Neural progenitor cell (in vitro differentiated cells): ENCODE measurements at regions not wholly inside any gene's neighbourhood (a gene's known extent, or its start where the extent isn't known, plus 50 kb on each side); places are given as distances from the start of the nearest gene placed in this dataset.

ENCODE experiments used
- DNase-seq: peaks from one replicate; pipeline ENCODE4 v3.0.0-alpha.2; 2016; ENCODE audit warnings: low spot score
- H2AFZ ChIP-seq: fragments of 200-600 bp; sonication (generic); replicated peaks from 2 replicates; pipeline ENCODE4 v1.6.1; 2016; ENCODE audit warnings: antibody characterized with exemption
- H3F3A ChIP-seq: fragments of 200-600 bp; sonication (generic); 2 replicates; pipeline ENCODE4 v1.6.1; 2016; ENCODE audit warnings: antibody characterized with exemption, low read depth
- H3K27ac ChIP-seq: fragments of 200-600 bp; sonication (generic); 2 replicates; pipeline ENCODE4 v1.5.1; 2016; ENCODE audit warnings: mild to moderate bottlenecking
- H3K27me3 ChIP-seq: fragments of 200-600 bp; sonication (generic); 2 replicates; pipeline ENCODE4 v1.6.1; 2016; ENCODE audit warnings: mild to moderate bottlenecking, moderate library complexity
- H3K36me3 ChIP-seq: fragments of 200-600 bp; sonication (generic); 2 replicates; pipeline ENCODE4 v1.5.1; 2016
- H3K4me1 ChIP-seq: fragments of 200-600 bp; sonication (generic); 2 replicates; pipeline ENCODE4 v1.6.1; 2016; ENCODE audit warnings: mixed run types
- H3K4me2 ChIP-seq: fragments of 200-600 bp; sonication (generic); 2 replicates; pipeline ENCODE4 v1.6.1; 2016
- H3K4me3 ChIP-seq: fragments of 200-600 bp; sonication (generic); 2 replicates; pipeline ENCODE4 v1.5.1; 2016
- H3K79me2 ChIP-seq: fragments of 200-600 bp; sonication (generic); 2 replicates; pipeline ENCODE4 v1.6.1; 2016; ENCODE audit warnings: low read depth
- H3K9ac ChIP-seq: fragments of 200-600 bp; sonication (generic); 2 replicates; pipeline ENCODE4 v1.6.1; 2016
- H3K9me3 ChIP-seq: fragments of 200-600 bp; sonication (generic); 2 replicates; pipeline ENCODE4 v1.5.1; 2016; ENCODE audit warnings: low read depth
- H4K20me1 ChIP-seq: fragments of 200-600 bp; sonication (generic); 2 replicates; pipeline ENCODE4 v1.6.1; 2016; ENCODE audit warnings: low read depth
- H3K27ac Mint-ChIP-seq: 3 replicates; pipeline ENCODE4 v1.8.0; 2021; ENCODE audit warnings: mixed read lengths
- H3K27me3 Mint-ChIP-seq: 2 replicates; pipeline ENCODE4 v1.8.0; 2022; ENCODE audit warnings: low read depth, mild to moderate bottlenecking, inconsistent platforms, moderate library complexity, mixed read lengths; ENCODE audit not compliant: insufficient read depth
- H3K36me3 Mint-ChIP-seq: 3 replicates; pipeline ENCODE4 v1.8.0; 2021; ENCODE audit warnings: mixed read lengths
- H3K4me1 Mint-ChIP-seq: 3 replicates; pipeline ENCODE4 v1.8.0; 2021; ENCODE audit warnings: mixed read lengths
- H3K4me3 Mint-ChIP-seq: 3 replicates; pipeline ENCODE4 v1.8.0; 2021; ENCODE audit warnings: mild to moderate bottlenecking, moderate library complexity, mixed read lengths
- H3K9me3 Mint-ChIP-seq: 3 replicates; pipeline ENCODE4 v1.8.0; 2020; ENCODE audit warnings: mixed read lengths
- EZH2 ChIP-seq: fragments of 200-600 bp; sonication (generic); IDR thresholded peaks from 2 replicates; pipeline ENCODE4 v1.6.1; 2017; ENCODE audit warnings: antibody characterized with exemption, mild to moderate bottlenecking, moderate library complexity
- EZH2phosphoT487 ChIP-seq: fragments of 200-600 bp; sonication (generic); IDR thresholded peaks from 2 replicates; pipeline ENCODE4 v1.6.1; 2017; ENCODE audit warnings: antibody characterized with exemption
- TF ChIP-seq, protein P1 (sequence below): fragments of 200-600 bp; sonication (generic); IDR thresholded peaks from 2 replicates; pipeline ENCODE4 v1.5.1; 2017; ENCODE audit warnings: antibody characterized with exemption, mild to moderate bottlenecking

GRCh38 chr2:188766471-188766856 lies 207.7 kb upstream of the COL3A1 start:
- H3K36me3 ChIP-seq, result no peaks in the 10 kb centered on the region
- no peaks in the 10 kb centered on the region for H3K4me1 Mint-ChIP-seq
- H3K4me2 ChIP-seq, result no peak overlapping the region
- H3K9me3 Mint-ChIP-seq, result no peaks in the 10 kb centered on the region
- no peaks in the 10 kb centered on the region for H3K27me3 Mint-ChIP-seq
- no peak overlapping the region for H3K27ac Mint-ChIP-seq
- H4K20me1 ChIP-seq, result no peaks in the 10 kb centered on the region
- TF ChIP-seq EZH2 (no peak), EZH2phosphoT487 (no peak)
- TF ChIP-seq, protein P1, sequence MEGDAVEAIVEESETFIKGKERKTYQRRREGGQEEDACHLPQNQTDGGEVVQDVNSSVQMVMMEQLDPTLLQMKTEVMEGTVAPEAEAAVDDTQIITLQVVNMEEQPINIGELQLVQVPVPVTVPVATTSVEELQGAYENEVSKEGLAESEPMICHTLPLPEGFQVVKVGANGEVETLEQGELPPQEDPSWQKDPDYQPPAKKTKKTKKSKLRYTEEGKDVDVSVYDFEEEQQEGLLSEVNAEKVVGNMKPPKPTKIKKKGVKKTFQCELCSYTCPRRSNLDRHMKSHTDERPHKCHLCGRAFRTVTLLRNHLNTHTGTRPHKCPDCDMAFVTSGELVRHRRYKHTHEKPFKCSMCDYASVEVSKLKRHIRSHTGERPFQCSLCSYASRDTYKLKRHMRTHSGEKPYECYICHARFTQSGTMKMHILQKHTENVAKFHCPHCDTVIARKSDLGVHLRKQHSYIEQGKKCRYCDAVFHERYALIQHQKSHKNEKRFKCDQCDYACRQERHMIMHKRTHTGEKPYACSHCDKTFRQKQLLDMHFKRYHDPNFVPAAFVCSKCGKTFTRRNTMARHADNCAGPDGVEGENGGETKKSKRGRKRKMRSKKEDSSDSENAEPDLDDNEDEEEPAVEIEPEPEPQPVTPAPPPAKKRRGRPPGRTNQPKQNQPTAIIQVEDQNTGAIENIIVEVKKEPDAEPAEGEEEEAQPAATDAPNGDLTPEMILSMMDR, result no peak
- no peak overlapping the region for H3K4me3 Mint-ChIP-seq
- no peak overlapping the region for H3K27ac ChIP-seq
- no peaks in the 10 kb centered on the region for H3K4me1 ChIP-seq
- H3K79me2 ChIP-seq, result no peaks in the 10 kb centered on the region
- no peaks in the 10 kb centered on the region for H3K9me3 ChIP-seq
- no peak for DNase-seq
- no peak overlapping the region for H3K4me3 ChIP-seq
- H3K27me3 ChIP-seq, result no peaks in the 10 kb centered on the region
- no peaks in the 10 kb centered on the region for H3K36me3 Mint-ChIP-seq
- H2AFZ ChIP-seq, result no peak overlapping the region
- H3F3A ChIP-seq, result no peaks in the 10 kb centered on the region
- H3K9ac ChIP-seq, result no peak overlapping the region

- no peak overlapping the region for H3K27ac Mint-ChIP-seq
- no peaks in the 10 kb centered on the region for H3K36me3 Mint-ChIP-seq
- Histone ChIP-seq H3K36me3 (no peaks in the 10 kb centered on the region), H3F3A (no peaks in the 10 kb centered on the region), H2AFZ (no peak overlapping the region), H3K4me2 (no peak overlapping the region), H3K4me1 (no peaks in the 10 kb centered on the region), H3K9me3 (no peaks in the 10 kb centered on the region), H3K27ac (no peak overlapping the region), H3K79me2 (no peaks in the 10 kb centered on the region), H3K4me3 (no peak overlapping the region), H3K9ac (no peak overlapping the region), H4K20me1 (no peaks in the 10 kb centered on the region), H3K27me3 (no peaks in the 10 kb centered on the region)
- no peaks in the 10 kb centered on the region for H3K4me1 Mint-ChIP-seq
- no peaks in the 10 kb centered on the region for H3K9me3 Mint-ChIP-seq
- no peak overlapping the region for H3K4me3 Mint-ChIP-seq
- TF ChIP-seq, protein P1, result no peak
- TF ChIP-seq EZH2 (no peak), EZH2phosphoT487 (no peak)
- H3K27me3 Mint-ChIP-seq, result no peaks in the 10 kb centered on the region
- no peak for DNase-seq
Observed at GRCh38 chr2:188767176-188767575, 207.0 kb upstream of the COL3A1 start.

DNA sequence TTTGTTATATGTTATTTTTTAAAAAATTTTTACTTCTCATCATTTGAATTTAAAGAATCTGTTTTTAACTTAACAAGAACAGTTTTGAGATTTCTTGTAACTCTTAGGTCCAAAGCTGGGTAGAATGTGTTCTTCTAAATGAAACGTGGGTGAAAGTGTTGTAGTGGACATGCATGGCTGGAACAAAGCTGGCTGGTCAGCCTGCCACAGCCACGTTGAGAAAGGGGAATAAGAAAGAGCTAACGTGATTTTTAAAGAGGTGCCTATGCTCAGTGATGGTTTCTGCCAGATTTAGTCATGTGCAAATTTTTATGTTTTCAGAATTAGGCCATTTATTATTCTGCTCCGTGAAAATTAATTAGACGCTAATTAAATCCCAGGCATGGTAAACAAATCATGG lies 203.9 kb upstream of the COL3A1 start:
- DNase-seq, result no peak
- Histone ChIP-seq H3K36me3 (no peaks in the 10 kb centered on the region), H3K79me2 (no peaks in the 10 kb centered on the region), H3K4me2 (no peak overlapping the region), H3K27me3 (no peaks in the 10 kb centered on the region), H3K4me3 (no peak overlapping the region), H4K20me1 (no peaks in the 10 kb centered on the region), H3K4me1 (no peaks in the 10 kb centered on the region), H3K9ac (no peak overlapping the region), H3F3A (no peaks in the 10 kb centered on the region), H3K9me3 (no peaks in the 10 kb centered on the region), H2AFZ (no peak overlapping the region), H3K27ac (no peak overlapping the region)
- Mint-ChIP-seq H3K27ac (no peak overlapping the region), H3K4me1 (no peaks in the 10 kb centered on the region), H3K9me3 (no peaks in the 10 kb centered on the region), H3K4me3 (no peak overlapping the region), H3K36me3 (no peaks in the 10 kb centered on the region), H3K27me3 (peaks cover 2% of the 10 kb centered on the region)
- TF ChIP-seq EZH2 (no peak), EZH2phosphoT487 (no peak)
- TF ChIP-seq, protein P1, result no peak

DNA sequence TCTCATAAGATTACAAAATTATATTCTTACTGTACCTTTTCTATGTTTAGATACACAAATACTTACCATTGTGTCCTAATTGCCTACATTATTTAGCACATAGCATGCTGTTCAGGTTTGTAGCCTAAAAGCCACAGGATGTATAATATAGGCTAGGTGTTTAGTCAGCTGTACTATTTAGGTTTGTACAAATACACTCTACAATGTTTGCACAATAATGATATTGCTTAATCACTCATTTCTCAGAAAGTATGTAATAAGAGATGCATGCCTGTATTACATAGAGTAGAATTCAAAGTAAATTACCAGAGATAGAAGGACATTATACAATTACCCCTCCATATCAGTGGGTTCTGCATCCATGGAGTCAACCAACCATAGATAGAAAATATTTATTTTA lies 201.1 kb upstream of the COL3A1 start:
- Histone ChIP-seq H3K27ac (no peak overlapping the region), H2AFZ (no peak overlapping the region), H3K4me3 (no peak overlapping the region), H3K27me3 (no peaks in the 10 kb centered on the region), H4K20me1 (no peaks in the 10 kb centered on the region), H3K36me3 (no peaks in the 10 kb centered on the region), H3F3A (no peaks in the 10 kb centered on the region), H3K79me2 (no peaks in the 10 kb centered on the region), H3K9ac (no peak overlapping the region), H3K9me3 (no peaks in the 10 kb centered on the region), H3K4me1 (no peaks in the 10 kb centered on the region), H3K4me2 (no peak overlapping the region)
- no peak for DNase-seq
- no peak overlapping the region for H3K27ac Mint-ChIP-seq
- H3K9me3 Mint-ChIP-seq, result no peaks in the 10 kb centered on the region
- no peaks in the 10 kb centered on the region for H3K36me3 Mint-ChIP-seq
- H3K27me3 Mint-ChIP-seq, result peaks cover 2% of the 10 kb centered on the region
- TF ChIP-seq, protein P1, result no peak
- TF ChIP-seq EZH2phosphoT487 (no peak), EZH2 (no peak)
- no peaks in the 10 kb centered on the region for H3K4me1 Mint-ChIP-seq
- no peak overlapping the region for H3K4me3 Mint-ChIP-seq
